Mesenchymal stem cell (in vitro differentiated cells and primary cell): ENCODE measurements at regions not wholly inside any gene's neighbourhood (a gene's known extent, or its start where the extent isn't known, plus 50 kb on each side); places are given as distances from the start of the nearest gene placed in this dataset.

Experiments used
- DNase-seq: peaks from one replicate; pipeline ENCODE4 v3.0.0-alpha.2; 2013
- H2AFZ ChIP-seq: one replicate; pipeline ENCODE4 v1.6.1; 2013; ENCODE audit warnings: low read depth, mild to moderate bottlenecking, control low read depth, inconsistent platforms, low read length, moderate library complexity
- H2AK5ac ChIP-seq: 2 replicates; pipeline ENCODE4 v1.6.1; 2013; ENCODE audit warnings: low read length, moderate library complexity, mild to moderate bottlenecking, inconsistent platforms; ENCODE audit not compliant: severe bottlenecking
- H2BK120ac ChIP-seq: one replicate; pipeline ENCODE4 v1.6.1; 2013; ENCODE audit warnings: low read depth, mild to moderate bottlenecking, inconsistent platforms, low read length, moderate library complexity
- H2BK12ac ChIP-seq, 2 experiments: one replicate each; pipeline ENCODE4 v1.6.1; 2013; ENCODE audit warnings: inconsistent platforms in 2 of 2, low read length in 2 of 2, mild to moderate bottlenecking in 2 of 2, moderate library complexity in 2 of 2, control low read depth in 1 of 2
- H2BK15ac ChIP-seq: one replicate; pipeline ENCODE4 v1.6.1; 2013; ENCODE audit warnings: mild to moderate bottlenecking, low read depth, inconsistent platforms; ENCODE audit not compliant: poor library complexity, severe bottlenecking
- H2BK5ac ChIP-seq: 2 replicates; pipeline ENCODE4 v1.6.1; 2013; ENCODE audit warnings: low read depth, mild to moderate bottlenecking, low read length, control low read depth, inconsistent platforms; ENCODE audit not compliant: poor library complexity, severe bottlenecking
- H3K14ac ChIP-seq, 2 experiments: one replicate each; pipeline ENCODE4 v1.6.1; 2013; ENCODE audit warnings: inconsistent platforms in 2 of 2, low read length in 2 of 2, control low read depth in 1 of 2, mild to moderate bottlenecking in 1 of 2, moderate library complexity in 1 of 2
- H3K18ac ChIP-seq, 2 experiments: one replicate each; pipeline ENCODE4 v1.6.1; 2013; ENCODE audit warnings: inconsistent platforms in 2 of 2, low read length in 2 of 2, control low read depth in 1 of 2, low read depth in 1 of 2, mild to moderate bottlenecking in 1 of 2
- H3K23ac ChIP-seq, 2 experiments: one replicate each; pipeline ENCODE4 v1.6.1; 2013; ENCODE audit warnings: inconsistent platforms in 2 of 2, low read length in 2 of 2, mild to moderate bottlenecking in 2 of 2, moderate library complexity in 2 of 2, control low read depth in 1 of 2
- H3K27ac ChIP-seq: 2 replicates; pipeline ENCODE4 v1.5.1; 2013; ENCODE audit warnings: mild to moderate bottlenecking, moderate library complexity, low read length, control low read depth, inconsistent platforms; ENCODE audit not compliant: poor library complexity, severe bottlenecking
- H3K27me3 ChIP-seq, 2 experiments: 2 replicates each; pipeline versions ENCODE4 v1.6.1 to v1.7.0; 2013; ENCODE audit warnings: low read length in 2 of 2, mild to moderate bottlenecking in 2 of 2, moderate library complexity in 2 of 2, control low read depth in 1 of 2, inconsistent platforms in 1 of 2; ENCODE audit not compliant: control insufficient read depth in 1 of 2, insufficient read depth in 1 of 2
- H3K36me3 ChIP-seq, 2 experiments: 2 replicates each; pipeline versions ENCODE4 v1.6.1 to v1.7.0; 2013; ENCODE audit warnings: low read length in 2 of 2, control low read depth in 1 of 2, inconsistent platforms in 1 of 2, low read depth in 1 of 2, mild to moderate bottlenecking in 1 of 2; ENCODE audit not compliant: insufficient read depth in 2 of 2, control insufficient read depth in 1 of 2
- H3K4ac ChIP-seq, 2 experiments: one replicate each; pipeline ENCODE4 v1.6.1; 2013; ENCODE audit warnings: inconsistent platforms in 2 of 2, low read length in 2 of 2, mild to moderate bottlenecking in 2 of 2, moderate library complexity in 2 of 2, control low read depth in 1 of 2, low read depth in 1 of 2
- H3K4me1 ChIP-seq: 2 replicates; pipeline ENCODE4 v1.6.1; 2013; ENCODE audit warnings: low read depth, low read length, control low read depth; ENCODE audit not compliant: control insufficient read depth, insufficient read depth
- H3K4me2 ChIP-seq: 2 replicates; pipeline ENCODE4 v1.6.1; 2013; ENCODE audit warnings: low read length, mild to moderate bottlenecking, inconsistent platforms; ENCODE audit not compliant: poor library complexity, severe bottlenecking
- H3K4me3 ChIP-seq, 2 experiments: 2 replicates each; pipeline versions ENCODE4 v1.5.1 to v1.7.0; 2013; ENCODE audit warnings: low read length in 2 of 2, mild to moderate bottlenecking in 2 of 2, control low read depth in 1 of 2, low read depth in 1 of 2; ENCODE audit not compliant: insufficient read depth in 1 of 2
- H3K79me1 ChIP-seq: replicated peaks from 2 replicates; pipeline ENCODE4 v1.6.1; 2013; ENCODE audit warnings: mild to moderate bottlenecking, control low read depth, low read length, inconsistent platforms; ENCODE audit not compliant: poor library complexity, severe bottlenecking
- H3K9ac ChIP-seq: 2 replicates; pipeline ENCODE4 v1.7.0; 2013; ENCODE audit warnings: mild to moderate bottlenecking, low read length, moderate library complexity
- H3K9me3 ChIP-seq: 2 replicates; pipeline ENCODE4 v1.7.0; 2013; ENCODE audit warnings: mild to moderate bottlenecking, low read length; ENCODE audit not compliant: control insufficient read depth
- H4K8ac ChIP-seq: one replicate; pipeline ENCODE4 v1.6.1; 2013; ENCODE audit warnings: inconsistent platforms, mild to moderate bottlenecking, low read length, moderate library complexity
- H4K91ac ChIP-seq: one replicate; pipeline ENCODE4 v1.6.1; 2013; ENCODE audit warnings: mild to moderate bottlenecking, low read length, inconsistent platforms
- WGBS: methylation state at CpG from one replicate; pipeline ENCODE4 v1.1.7; 2013; ENCODE audit warnings: mixed read lengths; 5-methylcytosine and 5-hydroxymethylcytosine counted together

- WGBS, result 92% methylated on average over 1 of the region's 1 CpG
- Histone ChIP-seq H2BK120ac (no peak overlapping the region), H3K27me3 (no peaks in the 10 kb centered on the region), H3K18ac (no peak overlapping the region), H3K27ac (no peak overlapping the region), H3K4me1 (no peaks in the 10 kb centered on the region), H2AFZ (no peak overlapping the region), H3K79me1 (no peaks in the 10 kb centered on the region), H2BK5ac (no peak overlapping the region), H4K8ac (no peak overlapping the region), H2BK15ac (no peak overlapping the region), H4K91ac (no peak overlapping the region), H3K14ac (no peak overlapping the region), H3K4ac (no peak overlapping the region), H2BK12ac (no peak overlapping the region), H3K36me3 (no peaks in the 10 kb centered on the region), H3K9ac (no peak overlapping the region), H2AK5ac (no peak overlapping the region), H3K23ac (no peak overlapping the region), H3K4me2 (no peak overlapping the region), H3K9me3 (peaks cover 15% of the 10 kb centered on the region), H3K4me3 (no peak overlapping the region)
- no peak for DNase-seq
Observed at GRCh38 chr4:56234098-56234497, 153.2 kb downstream of the AASDH start.

DNA sequence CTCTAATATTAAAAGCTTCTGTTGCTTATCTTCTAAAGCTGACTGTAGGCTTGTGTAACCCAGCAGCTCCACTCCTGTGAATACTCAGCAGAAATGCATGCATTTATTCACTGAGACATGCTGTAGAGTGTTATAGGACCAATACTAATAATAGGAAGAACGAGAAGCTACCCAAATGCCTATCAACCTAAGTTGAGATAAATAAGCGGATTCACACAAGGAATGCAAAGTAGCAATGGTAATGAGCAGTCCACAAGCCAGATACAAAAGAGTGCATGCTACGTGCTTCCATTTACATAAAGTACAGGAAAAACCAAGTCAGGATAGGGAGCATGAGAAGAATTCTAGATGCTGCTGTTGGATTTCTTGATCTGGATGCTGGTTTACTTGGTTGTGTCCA is 155.9 kb downstream of the AASDH start:
- no peak overlapping the region for H2AFZ ChIP-seq
- H2BK15ac ChIP-seq, result no peak overlapping the region
- no peaks in the 10 kb centered on the region for H3K36me3 ChIP-seq
- no peak overlapping the region for H3K14ac ChIP-seq
- no peak overlapping the region for H4K91ac ChIP-seq
- H2BK120ac ChIP-seq, result no peak overlapping the region
- H3K9me3 ChIP-seq, result peaks cover 17% of the 10 kb centered on the region
- H3K27me3 ChIP-seq, result no peaks in the 10 kb centered on the region
- H3K18ac ChIP-seq, result no peak overlapping the region
- 94% methylated on average over 3 of the region's 3 CpGs for WGBS
- H2BK12ac ChIP-seq, result no peak overlapping the region
- H3K4me1 ChIP-seq, result no peaks in the 10 kb centered on the region
- no peak overlapping the region for H4K8ac ChIP-seq
- no peak overlapping the region for H2AK5ac ChIP-seq
- H3K9ac ChIP-seq, result no peak overlapping the region
- no peak overlapping the region for H3K4ac ChIP-seq
- no peak overlapping the region for H3K27ac ChIP-seq
- no peak overlapping the region for H3K23ac ChIP-seq
- H3K4me2 ChIP-seq, result no peak overlapping the region
- H3K4me3 ChIP-seq, result no peak overlapping the region
- no peak for DNase-seq
- no peaks in the 10 kb centered on the region for H3K79me1 ChIP-seq
- H2BK5ac ChIP-seq, result no peak overlapping the region

DNA sequence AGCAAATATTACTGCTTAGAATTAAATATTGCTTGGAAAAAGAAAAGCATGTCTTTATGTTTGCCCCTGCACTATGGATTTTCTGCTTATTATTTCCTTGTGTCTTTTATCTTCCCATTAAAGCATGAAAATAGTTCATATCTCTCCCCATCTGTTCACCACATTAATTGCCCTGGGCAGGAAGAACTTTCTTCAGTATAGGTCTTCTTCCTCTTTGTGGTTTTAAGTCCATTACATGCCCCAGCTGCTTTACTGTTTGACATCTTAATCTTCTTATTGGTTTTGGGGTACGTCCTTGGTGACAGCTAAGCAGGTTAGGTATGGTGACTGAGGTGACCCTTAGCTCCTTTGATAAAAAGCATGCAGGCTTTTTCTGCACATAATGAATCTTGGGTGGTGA is 157.3 kb downstream of the AASDH start:
- no peak overlapping the region for H4K91ac ChIP-seq
- H2BK120ac ChIP-seq, result no peak overlapping the region
- H2BK5ac ChIP-seq, result no peak overlapping the region
- no peak overlapping the region for H3K27ac ChIP-seq
- no peak overlapping the region for H2AK5ac ChIP-seq
- no peak overlapping the region for H3K4ac ChIP-seq
- H3K14ac ChIP-seq, result no peak overlapping the region
- H4K8ac ChIP-seq, result no peak overlapping the region
- no peaks in the 10 kb centered on the region for H3K4me1 ChIP-seq
- no peak overlapping the region for H3K9ac ChIP-seq
- no peak overlapping the region for H3K4me3 ChIP-seq
- H3K18ac ChIP-seq, result no peak overlapping the region
- H2BK12ac ChIP-seq, result no peak overlapping the region
- no peaks in the 10 kb centered on the region for H3K79me1 ChIP-seq
- no peaks in the 10 kb centered on the region for H3K36me3 ChIP-seq
- H3K4me2 ChIP-seq, result no peak overlapping the region
- DNase-seq, result no peak
- WGBS, result 46% methylated on average over 1 of the region's 1 CpG
- H3K27me3 ChIP-seq, result no peaks in the 10 kb centered on the region
- no peak overlapping the region for H2BK15ac ChIP-seq
- H2AFZ ChIP-seq, result no peak overlapping the region
- peaks cover 17% of the 10 kb centered on the region for H3K9me3 ChIP-seq
- H3K23ac ChIP-seq, result no peak overlapping the region

- DNase-seq, result no peak
- H3K23ac ChIP-seq, result no peak overlapping the region
- no peak overlapping the region for H3K4ac ChIP-seq
- no peak overlapping the region for H3K4me2 ChIP-seq
- WGBS, result 85% methylated on average over 6 of the region's 6 CpGs
- H3K4me3 ChIP-seq, result no peak overlapping the region
- H2BK15ac ChIP-seq, result no peak overlapping the region
- no peak overlapping the region for H2BK12ac ChIP-seq
- H4K91ac ChIP-seq, result no peak overlapping the region
- no peaks in the 10 kb centered on the region for H3K27me3 ChIP-seq
- H3K4me1 ChIP-seq, result no peaks in the 10 kb centered on the region
- no peaks in the 10 kb centered on the region for H3K79me1 ChIP-seq
- no peak overlapping the region for H3K27ac ChIP-seq
- H3K9me3 ChIP-seq, result peaks cover 17% of the 10 kb centered on the region
- no peak overlapping the region for H3K9ac ChIP-seq
- H4K8ac ChIP-seq, result no peak overlapping the region
- H3K14ac ChIP-seq, result no peak overlapping the region
- no peak overlapping the region for H2BK5ac ChIP-seq
- no peak overlapping the region for H2AK5ac ChIP-seq
- no peak overlapping the region for H3K18ac ChIP-seq
- H3K36me3 ChIP-seq, result no peaks in the 10 kb centered on the region
- no peak overlapping the region for H2AFZ ChIP-seq
- no peak overlapping the region for H2BK120ac ChIP-seq
Observed at GRCh38 chr4:56227301-56227835, 159.9 kb downstream of the AASDH start.
